ENCODE measurements at regions not wholly inside any gene's neighbourhood (a gene's known extent, or its start where the extent isn't known, plus 50 kb on each side); places are given as distances from the start of the nearest gene placed in this dataset.

DNA sequence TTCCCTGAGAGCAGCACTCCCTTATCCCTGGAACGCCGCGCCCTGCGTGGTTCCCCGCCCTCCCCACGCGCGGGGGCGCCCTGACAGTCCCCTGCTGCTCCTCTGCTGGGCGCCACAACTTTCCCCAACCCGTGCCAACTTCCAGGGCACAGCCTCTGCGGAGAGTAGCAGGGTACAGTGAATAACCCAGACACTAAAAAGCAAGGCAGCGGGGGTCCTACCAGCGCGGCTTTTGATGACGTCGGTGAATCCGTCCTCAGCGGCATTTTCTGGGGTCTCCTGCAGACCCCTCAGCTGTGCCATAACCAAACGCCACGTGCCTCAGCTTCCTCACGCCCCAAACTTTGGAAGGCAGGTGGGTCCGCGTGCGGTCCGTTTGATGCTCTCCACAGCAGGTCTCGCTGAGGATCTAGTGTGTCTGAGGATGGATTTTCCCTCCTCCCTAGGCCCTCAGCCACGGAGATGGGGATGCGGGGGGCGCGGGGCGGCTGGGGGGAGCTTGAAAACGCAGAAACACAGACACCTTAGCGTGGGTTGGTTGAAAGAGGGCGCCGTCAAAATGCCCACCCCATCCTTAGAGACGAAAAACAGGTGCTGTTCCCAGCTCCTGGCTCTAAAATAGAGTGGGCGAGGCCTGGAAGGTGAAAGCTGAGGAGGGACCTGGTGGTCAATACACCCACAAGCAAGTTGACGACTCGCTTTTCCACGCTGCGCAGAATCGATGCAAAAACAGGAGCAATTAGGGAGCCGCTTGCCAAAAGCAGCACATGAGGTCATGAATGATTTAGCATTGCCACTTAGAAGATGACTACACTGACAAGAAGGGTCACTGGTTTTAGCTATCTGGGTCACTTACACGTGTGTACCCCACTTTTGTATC is 405.6 kb downstream of the FAM47A start:
- DNase-seq = no peak

DNA sequence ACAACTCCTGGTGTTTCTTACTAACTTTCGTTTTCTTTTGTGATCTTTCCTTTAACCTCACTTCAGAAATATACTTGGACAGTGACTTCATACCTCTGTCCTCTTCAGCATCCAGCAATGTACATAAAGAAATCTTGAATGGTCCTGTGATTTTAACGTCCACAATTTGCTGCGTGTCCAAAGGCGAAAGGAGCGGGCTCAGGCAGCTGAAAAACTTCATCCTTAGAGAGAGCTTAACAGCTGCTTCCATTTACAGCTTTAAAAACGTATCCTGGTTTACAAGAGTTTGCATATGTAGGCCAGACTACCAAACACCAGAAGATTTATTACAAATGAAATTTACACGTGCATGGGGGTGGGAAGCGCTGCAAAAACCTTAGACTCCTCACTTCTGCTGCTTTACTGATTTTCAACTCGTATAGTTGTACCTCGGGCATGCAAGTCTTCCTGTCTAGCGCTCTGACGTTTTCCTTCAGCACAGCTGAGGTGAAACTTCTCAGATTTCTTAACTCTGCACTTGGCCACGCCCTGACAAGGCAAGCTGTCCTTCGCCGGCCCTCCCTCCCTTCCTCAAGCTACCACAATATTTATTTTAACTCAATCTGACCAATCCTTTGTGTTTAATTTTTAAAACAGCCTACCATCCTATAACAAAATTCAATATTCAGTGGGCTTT is 406.4 kb downstream of the FAM47A start:
- DNase-seq = peak; percentile 45

DNA sequence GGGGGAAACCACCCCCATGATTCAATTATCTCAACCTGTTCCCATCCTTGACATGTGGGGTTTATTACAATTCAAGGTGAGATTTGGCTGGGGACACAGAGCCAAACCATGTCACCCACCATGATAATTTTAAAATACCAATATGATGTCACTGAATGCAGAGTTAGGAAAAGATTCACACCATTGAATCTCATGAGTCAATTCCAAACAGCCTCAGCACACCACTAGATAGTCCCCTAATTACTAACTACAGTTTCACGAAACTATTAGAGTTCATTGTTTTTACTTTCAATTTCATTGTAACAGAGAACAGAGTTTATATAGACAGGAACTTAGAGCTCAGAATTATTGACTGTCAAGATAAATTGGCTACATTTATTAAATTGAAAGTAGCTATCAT is 410.2 kb downstream of the FAM47A start:
- no peak for DNase-seq

DNA sequence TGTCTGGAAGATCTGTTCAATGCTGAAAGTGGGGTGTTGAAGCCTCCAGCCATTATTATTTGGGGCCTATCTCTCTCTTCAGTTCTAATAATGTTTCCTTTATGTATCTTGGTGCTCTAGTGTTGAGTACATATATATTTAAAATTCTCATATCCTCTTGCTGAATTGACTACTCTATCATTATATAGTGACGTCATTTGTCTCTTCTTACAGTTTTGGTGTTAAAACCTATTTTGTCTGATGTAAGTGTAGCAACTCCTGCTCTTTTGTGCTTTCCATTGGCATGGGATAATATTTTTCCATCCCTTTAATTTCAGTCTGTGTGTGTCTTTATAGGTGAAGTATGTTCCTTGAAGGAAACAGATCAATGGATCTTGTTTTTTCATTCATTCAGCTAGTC is 446.0 kb downstream of the FAM47A start:
- DNase-seq = no peak

Data from left kidney (tissue), 1 donor.